Neural progenitor cell (in vitro differentiated cells): ENCODE measurements at regions not wholly inside any gene's neighbourhood (a gene's known extent, or its start where the extent isn't known, plus 50 kb on each side); places are given as distances from the start of the nearest gene placed in this dataset.

Experiments used
- EZH2 ChIP-seq: fragments of 200-600 bp; sonication (generic); IDR thresholded peaks from 2 replicates; pipeline ENCODE4 v1.6.1; 2017; ENCODE audit warnings: antibody characterized with exemption, mild to moderate bottlenecking, moderate library complexity
- TF ChIP-seq, protein P1 (sequence below): fragments of 200-600 bp; sonication (generic); IDR thresholded peaks from 2 replicates; pipeline ENCODE4 v1.5.1; 2017; ENCODE audit warnings: antibody characterized with exemption, mild to moderate bottlenecking

DNA sequence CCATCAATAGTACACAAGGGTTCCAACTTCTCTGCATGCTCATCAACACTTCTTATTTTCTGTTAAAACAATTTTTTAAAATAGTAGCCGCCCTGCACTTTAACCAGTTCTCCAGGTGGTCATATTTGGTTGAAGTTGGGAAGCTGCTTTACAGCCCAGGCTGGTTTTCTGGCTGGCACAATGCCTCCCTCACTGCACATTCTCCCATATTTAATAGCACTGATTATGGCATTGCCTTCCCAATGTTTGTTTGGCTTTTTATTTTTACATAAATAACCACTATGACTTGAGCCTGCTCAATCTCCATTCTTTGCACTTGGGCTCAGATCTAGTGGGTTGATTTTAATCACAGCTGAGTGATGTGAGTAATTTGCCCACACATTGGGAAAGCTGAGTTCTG lies 111.9 kb upstream of the MAP4K3 start:
- TF ChIP-seq, protein P1, sequence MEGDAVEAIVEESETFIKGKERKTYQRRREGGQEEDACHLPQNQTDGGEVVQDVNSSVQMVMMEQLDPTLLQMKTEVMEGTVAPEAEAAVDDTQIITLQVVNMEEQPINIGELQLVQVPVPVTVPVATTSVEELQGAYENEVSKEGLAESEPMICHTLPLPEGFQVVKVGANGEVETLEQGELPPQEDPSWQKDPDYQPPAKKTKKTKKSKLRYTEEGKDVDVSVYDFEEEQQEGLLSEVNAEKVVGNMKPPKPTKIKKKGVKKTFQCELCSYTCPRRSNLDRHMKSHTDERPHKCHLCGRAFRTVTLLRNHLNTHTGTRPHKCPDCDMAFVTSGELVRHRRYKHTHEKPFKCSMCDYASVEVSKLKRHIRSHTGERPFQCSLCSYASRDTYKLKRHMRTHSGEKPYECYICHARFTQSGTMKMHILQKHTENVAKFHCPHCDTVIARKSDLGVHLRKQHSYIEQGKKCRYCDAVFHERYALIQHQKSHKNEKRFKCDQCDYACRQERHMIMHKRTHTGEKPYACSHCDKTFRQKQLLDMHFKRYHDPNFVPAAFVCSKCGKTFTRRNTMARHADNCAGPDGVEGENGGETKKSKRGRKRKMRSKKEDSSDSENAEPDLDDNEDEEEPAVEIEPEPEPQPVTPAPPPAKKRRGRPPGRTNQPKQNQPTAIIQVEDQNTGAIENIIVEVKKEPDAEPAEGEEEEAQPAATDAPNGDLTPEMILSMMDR: no peak
- TF ChIP-seq EZH2: no peak
